ENCODE measurements at regions not wholly inside any gene's neighbourhood (a gene's known extent, or its start where the extent isn't known, plus 50 kb on each side); places are given as distances from the start of the nearest gene placed in this dataset.
"Not testable (repeated sequence)": the region's sequence is repeated elsewhere in the genome, so short reads cannot be mapped to it uniquely, and the experiment has no call there.

DNA sequence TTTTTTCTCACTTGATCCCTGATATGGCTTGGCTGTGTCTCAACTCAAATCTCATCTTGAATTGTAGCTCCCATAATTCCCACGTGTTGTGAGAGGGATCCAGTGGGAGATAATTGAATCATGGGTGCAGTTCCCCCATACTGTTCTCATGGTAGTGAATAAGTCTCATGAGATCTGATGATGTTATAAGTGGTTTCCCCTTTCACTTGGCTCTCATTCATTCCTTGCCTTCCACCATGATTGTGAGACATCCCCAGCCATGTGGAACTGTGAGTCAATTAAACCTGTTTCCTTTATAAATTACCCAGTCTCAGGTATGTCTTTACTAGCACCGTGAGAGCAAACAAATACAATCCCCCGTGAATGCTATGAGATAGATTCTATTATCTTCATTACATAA is 430.5 kb upstream of the ERCC4 start:
- not testable (repeated sequence) for TF ChIP-seq POLR2A (IDR thresholded peaks at IDR 0.05)
- TF ChIP-seq, protein P1, sequence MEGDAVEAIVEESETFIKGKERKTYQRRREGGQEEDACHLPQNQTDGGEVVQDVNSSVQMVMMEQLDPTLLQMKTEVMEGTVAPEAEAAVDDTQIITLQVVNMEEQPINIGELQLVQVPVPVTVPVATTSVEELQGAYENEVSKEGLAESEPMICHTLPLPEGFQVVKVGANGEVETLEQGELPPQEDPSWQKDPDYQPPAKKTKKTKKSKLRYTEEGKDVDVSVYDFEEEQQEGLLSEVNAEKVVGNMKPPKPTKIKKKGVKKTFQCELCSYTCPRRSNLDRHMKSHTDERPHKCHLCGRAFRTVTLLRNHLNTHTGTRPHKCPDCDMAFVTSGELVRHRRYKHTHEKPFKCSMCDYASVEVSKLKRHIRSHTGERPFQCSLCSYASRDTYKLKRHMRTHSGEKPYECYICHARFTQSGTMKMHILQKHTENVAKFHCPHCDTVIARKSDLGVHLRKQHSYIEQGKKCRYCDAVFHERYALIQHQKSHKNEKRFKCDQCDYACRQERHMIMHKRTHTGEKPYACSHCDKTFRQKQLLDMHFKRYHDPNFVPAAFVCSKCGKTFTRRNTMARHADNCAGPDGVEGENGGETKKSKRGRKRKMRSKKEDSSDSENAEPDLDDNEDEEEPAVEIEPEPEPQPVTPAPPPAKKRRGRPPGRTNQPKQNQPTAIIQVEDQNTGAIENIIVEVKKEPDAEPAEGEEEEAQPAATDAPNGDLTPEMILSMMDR (IDR thresholded peaks at IDR 0.05) = not testable (repeated sequence)
